ENCODE measurements at regions not wholly inside any gene's neighbourhood (a gene's known extent, or its start where the extent isn't known, plus 50 kb on each side); places are given as distances from the start of the nearest gene placed in this dataset.

- TF ChIP-seq CTCF (IDR thresholded peaks at IDR 0.05; ENCODE audit: insufficient read depth, low read length, poor library complexity, severe bottlenecking) (no peak), EZH2phosphoT487 (conservative IDR thresholded peaks at IDR 0.05; ENCODE audit: low read length) (no peak)
Measured at GRCh38 chr6:141426400-141426980, 706.2 kb upstream of the GJE1 start.
